Activated B cell treated with CpG ODN at 0.5 μM for 24 hours (primary cell): ENCODE measurements at regions not wholly inside any gene's neighbourhood (a gene's known extent, or its start where the extent isn't known, plus 50 kb on each side); places are given as distances from the start of the nearest gene placed in this dataset.
"Not testable (repeated sequence)": the region's sequence is repeated elsewhere in the genome, so short reads cannot be mapped to it uniquely, and the experiment has no call there.

Experiments
- ATAC-seq: fragments of 200-7000 bp; cut with Tn5 transposase; one replicate; pipeline ENCODE4 v1.10.0; 2021; ENCODE audit warnings: low read depth, mild to moderate bottlenecking, moderate library complexity
- CTCF ChIA-PET: fragments of 350-600 bp; sonication (Branson Sonifier 250); formaldehyde crosslinking; loops from one replicate; lab custom pipeline; 2021; ENCODE audit warnings: antibody characterized with exemption; lab: Charles Lee
- POLR2A ChIA-PET: fragments of 350-600 bp; sonication (Branson Sonifier 250); formaldehyde crosslinking; loops from one replicate; lab custom pipeline; 2021; ENCODE audit warnings: antibody characterized with exemption; lab: Charles Lee
- DNase-seq: peaks from one replicate; pipeline ENCODE4 v3.0.0; 2022
- H3K27ac Mint-ChIP-seq: one replicate; pipeline ENCODE4 v1.8.0; 2020; ENCODE audit warnings: mixed read lengths
- H3K27me3 Mint-ChIP-seq: one replicate; pipeline ENCODE4 v1.8.0; 2021; ENCODE audit warnings: mixed read lengths
- H3K36me3 Mint-ChIP-seq: one replicate; pipeline ENCODE4 v1.8.0; 2021; ENCODE audit warnings: low read depth, mixed read lengths
- H3K4me1 Mint-ChIP-seq: one replicate; pipeline ENCODE4 v1.8.0; 2021; ENCODE audit warnings: mixed read lengths
- H3K4me3 Mint-ChIP-seq: one replicate; pipeline ENCODE4 v1.8.0; 2020; ENCODE audit warnings: mild to moderate bottlenecking, mixed read lengths
- H3K9me3 Mint-ChIP-seq: one replicate; pipeline ENCODE4 v1.8.0; 2020; ENCODE audit warnings: mixed read lengths
- intact Hi-C: fragments of 100-400 bp; cut with micrococcal nuclease; formaldehyde crosslinking; loops from one replicate; pipeline ENCODE4 v1.15.1; 2024
- TF ChIP-seq, protein P1 (sequence below): fragments of 200-600 bp; IDR thresholded peaks from one replicate; pipeline ENCODE4 v1.8.0; 2022; ENCODE audit warnings: antibody characterized with exemption, mild to moderate bottlenecking

DNA sequence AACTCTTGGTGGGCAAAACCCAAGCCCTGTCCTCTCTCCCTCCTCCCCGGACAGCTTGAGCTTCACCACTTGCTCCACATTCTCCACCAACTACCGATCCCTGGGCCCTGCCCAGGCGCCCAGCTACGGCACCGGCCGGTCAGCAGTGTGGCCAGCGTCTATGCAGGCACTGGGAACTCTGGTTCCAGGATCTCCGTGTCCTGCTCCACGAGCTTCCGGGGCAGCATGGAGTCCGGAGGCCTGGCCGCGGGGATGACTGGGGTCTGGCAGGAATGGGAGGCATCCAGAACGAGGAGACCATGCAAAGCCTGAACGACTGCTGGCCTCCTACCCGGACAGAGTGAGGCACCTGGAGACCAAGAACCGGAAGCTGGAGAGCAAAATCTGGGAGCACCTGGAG is 68.9 kb upstream of the RTL6 start:
- CTCF ChIA-PET = interaction anchor here (0.7 to 2.5 kb wide), 3 partner anchors 276 to 574 kb away, joined by 3 to 18 read pairs (median 6); no protein-coding TSS in a partner anchor
- H3K4me1 Mint-ChIP-seq = no peaks in the 10 kb centered on the region
- ATAC-seq (no peak), DNase-seq (no peak)
- H3K36me3 Mint-ChIP-seq = peaks cover 2% of the 10 kb centered on the region
- intact Hi-C loops = no loop called here
- no peak overlapping the region for H3K4me3 Mint-ChIP-seq
- POLR2A ChIA-PET = no interaction called here
- H3K27ac Mint-ChIP-seq = no peak overlapping the region
- H3K27me3 Mint-ChIP-seq = peaks cover 16% of the 10 kb centered on the region
- peaks cover 17% of the 10 kb centered on the region for H3K9me3 Mint-ChIP-seq
- TF ChIP-seq, protein P1, sequence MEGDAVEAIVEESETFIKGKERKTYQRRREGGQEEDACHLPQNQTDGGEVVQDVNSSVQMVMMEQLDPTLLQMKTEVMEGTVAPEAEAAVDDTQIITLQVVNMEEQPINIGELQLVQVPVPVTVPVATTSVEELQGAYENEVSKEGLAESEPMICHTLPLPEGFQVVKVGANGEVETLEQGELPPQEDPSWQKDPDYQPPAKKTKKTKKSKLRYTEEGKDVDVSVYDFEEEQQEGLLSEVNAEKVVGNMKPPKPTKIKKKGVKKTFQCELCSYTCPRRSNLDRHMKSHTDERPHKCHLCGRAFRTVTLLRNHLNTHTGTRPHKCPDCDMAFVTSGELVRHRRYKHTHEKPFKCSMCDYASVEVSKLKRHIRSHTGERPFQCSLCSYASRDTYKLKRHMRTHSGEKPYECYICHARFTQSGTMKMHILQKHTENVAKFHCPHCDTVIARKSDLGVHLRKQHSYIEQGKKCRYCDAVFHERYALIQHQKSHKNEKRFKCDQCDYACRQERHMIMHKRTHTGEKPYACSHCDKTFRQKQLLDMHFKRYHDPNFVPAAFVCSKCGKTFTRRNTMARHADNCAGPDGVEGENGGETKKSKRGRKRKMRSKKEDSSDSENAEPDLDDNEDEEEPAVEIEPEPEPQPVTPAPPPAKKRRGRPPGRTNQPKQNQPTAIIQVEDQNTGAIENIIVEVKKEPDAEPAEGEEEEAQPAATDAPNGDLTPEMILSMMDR = no peak

DNA sequence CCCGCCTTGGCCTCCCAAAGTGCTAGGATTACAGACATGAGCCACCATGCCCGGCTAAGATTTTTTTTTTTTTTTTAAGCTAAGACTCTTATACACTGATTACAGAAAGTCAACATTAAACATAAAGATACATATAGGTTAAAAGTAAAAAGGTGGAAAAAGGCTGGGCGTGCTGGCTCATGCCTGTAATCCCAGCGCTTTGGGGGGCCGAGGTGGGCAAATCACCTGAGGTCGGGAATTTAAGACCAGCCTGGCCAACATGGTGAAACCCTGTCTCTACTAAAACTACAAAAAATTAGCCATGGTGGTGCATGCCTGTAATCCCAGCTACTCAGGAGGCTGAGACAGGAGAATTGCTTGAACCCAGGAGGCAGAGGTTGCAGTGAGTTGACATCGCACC is 64.6 kb upstream of the RTL6 start:
- ATAC-seq, DNase-seq, intact Hi-C loops, H3K4me3 Mint-ChIP-seq, H3K27ac Mint-ChIP-seq, H3K36me3 Mint-ChIP-seq, CTCF ChIA-PET, H3K4me1 Mint-ChIP-seq: not testable (repeated sequence)
- Mint-ChIP-seq H3K27me3 (peaks cover 17% of the 10 kb centered on the region), H3K9me3 (peaks cover 17% of the 10 kb centered on the region)
- POLR2A ChIA-PET = interaction anchor here (0.6 kb wide), 1 partner anchor 566 kb away, joined by 3 read pairs; no protein-coding TSS in a partner anchor

DNA sequence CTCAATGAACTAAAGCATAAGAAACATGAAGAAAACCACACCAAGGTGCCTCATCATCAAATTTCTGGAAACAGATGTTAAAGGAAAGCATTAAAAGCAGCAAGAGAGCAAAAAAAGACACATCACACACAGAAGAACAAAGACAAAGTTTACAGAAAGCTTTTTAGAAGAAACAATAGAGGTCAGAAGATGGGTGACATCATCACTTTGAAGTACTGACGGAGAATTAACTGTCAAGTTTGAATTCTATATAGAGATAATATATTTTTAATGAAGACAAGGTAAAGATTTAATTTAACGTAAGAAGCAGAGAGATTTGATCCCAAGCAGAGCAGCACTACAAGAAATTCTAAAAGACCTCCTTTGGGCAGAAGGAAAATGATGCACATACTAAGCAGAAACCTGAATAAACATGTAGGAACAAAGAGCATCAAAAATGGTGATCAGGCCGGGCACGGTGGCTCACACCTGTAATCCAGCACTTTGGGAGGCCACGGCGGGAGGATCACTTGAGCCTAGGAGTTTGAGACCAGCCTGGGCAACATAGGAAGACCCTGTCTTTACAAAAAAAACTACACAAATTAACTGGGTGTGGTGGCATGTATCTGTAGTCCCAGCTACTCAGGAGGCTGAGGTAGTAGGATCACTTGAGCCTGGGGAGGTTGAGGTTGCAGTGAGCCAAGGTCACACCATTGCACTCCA is 63.3 kb upstream of the RTL6 start:
- DNase-seq = no peak
- Mint-ChIP-seq H3K9me3 (peaks cover 17% of the 10 kb centered on the region), H3K27me3 (peaks cover 15% of the 10 kb centered on the region), H3K4me1 (no peaks in the 10 kb centered on the region), H3K36me3 (peaks cover 2% of the 10 kb centered on the region), H3K4me3 (no peak overlapping the region), H3K27ac (no peak overlapping the region)
- intact Hi-C loops = no loop called here
- POLR2A ChIA-PET = no interaction called here
- CTCF ChIA-PET = no interaction called here
- TF ChIP-seq, protein P1 = no peak
- ATAC-seq = no peak

DNA sequence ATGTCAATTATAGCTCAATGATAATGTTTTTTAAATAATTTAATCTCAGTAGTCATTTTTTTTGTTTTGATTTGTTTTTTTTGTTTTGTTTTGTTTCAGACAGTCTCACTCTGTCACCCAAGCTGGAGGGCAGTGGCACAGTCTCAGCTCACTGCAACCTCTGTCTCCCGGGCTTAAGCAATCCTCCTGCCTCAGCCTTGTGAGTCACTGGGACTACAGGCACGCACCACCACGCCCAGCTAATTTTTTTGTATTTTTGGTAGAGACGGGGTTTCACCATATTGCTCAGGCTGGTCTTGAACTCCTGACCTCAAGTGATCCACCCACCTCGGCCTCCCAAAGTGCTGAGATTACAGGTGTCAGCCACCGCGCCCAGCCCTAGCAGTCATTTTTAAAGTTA is 60.6 kb upstream of the RTL6 start:
- H3K36me3 Mint-ChIP-seq, H3K9me3 Mint-ChIP-seq, H3K4me1 Mint-ChIP-seq, POLR2A ChIA-PET, H3K4me3 Mint-ChIP-seq, DNase-seq, CTCF ChIA-PET, intact Hi-C loops, ATAC-seq, H3K27ac Mint-ChIP-seq: not testable (repeated sequence)
- H3K27me3 Mint-ChIP-seq = peaks cover 12% of the 10 kb centered on the region

DNA sequence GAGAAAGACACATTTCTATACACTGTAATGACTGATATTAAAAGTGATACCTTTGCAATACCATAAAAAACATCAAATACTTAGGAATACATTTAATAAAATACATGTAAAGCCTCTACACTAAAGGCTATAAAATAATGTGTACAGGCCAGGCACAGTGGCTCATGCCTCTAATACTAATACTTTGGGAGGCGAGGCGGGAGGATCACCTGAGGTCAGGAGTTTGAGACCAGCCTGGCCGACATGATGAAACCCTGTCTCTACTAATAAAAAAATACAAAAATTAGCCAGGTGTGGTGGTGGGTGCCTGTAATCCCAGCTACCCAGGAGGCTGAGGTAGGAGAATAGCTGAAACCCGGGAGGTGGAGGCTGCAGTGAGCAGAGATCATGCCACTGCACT is 59.8 kb upstream of the RTL6 start:
- H3K36me3 Mint-ChIP-seq, H3K4me3 Mint-ChIP-seq, H3K9me3 Mint-ChIP-seq, intact Hi-C loops, DNase-seq, H3K4me1 Mint-ChIP-seq, H3K27ac Mint-ChIP-seq, POLR2A ChIA-PET, CTCF ChIA-PET, ATAC-seq: not testable (repeated sequence)
- peaks cover 12% of the 10 kb centered on the region for H3K27me3 Mint-ChIP-seq

DNA sequence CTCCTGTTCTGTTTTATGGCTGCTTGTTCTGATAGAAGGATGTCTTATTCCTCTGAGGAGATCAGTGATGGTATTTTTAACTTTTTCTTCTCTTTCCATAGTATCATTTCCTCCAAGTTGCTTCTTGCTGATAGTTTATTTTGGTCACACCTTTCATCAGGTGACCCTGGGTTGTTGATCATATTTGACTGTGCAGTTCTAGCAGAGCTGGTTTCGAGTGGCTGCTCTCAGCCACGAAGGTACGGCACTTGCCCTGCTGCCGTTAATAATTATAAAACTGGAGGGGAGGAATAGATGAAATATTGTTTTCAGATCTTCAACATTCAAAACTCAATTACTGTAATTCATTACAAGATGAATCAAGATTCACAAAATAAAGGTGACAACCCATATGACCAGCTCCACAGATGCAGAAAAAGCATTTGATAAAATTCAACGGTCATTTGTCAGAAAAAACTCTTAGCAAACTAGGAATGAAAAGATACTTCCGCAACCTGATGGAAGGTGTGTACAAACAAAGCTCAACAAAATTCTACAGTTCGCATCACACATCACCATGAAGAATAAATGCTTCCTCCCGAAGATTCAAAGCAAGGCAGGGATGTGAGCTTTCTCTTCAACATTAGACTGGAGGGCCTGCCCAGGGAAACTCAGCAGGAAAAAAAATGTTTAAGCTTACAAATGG is 59.2 kb upstream of the RTL6 start:
- ATAC-seq (no peak), DNase-seq (no peak)
- intact Hi-C loops = no loop called here
- Mint-ChIP-seq H3K36me3 (no peaks in the 10 kb centered on the region), H3K4me3 (no peak overlapping the region), H3K27me3 (peaks cover 12% of the 10 kb centered on the region), H3K27ac (no peak overlapping the region), H3K4me1 (no peaks in the 10 kb centered on the region), H3K9me3 (no peaks in the 10 kb centered on the region)
- ChIA-PET POLR2A (no interaction called here), CTCF (no interaction called here)
- TF ChIP-seq, protein P1 = no peak
